ENCODE measurements at regions not wholly inside any gene's neighbourhood (a gene's known extent, or its start where the extent isn't known, plus 50 kb on each side); places are given as distances from the start of the nearest gene placed in this dataset.
"Not testable (repeated sequence)": the region's sequence is repeated elsewhere in the genome, so short reads cannot be mapped to it uniquely, and the experiment has no call there.

DNA sequence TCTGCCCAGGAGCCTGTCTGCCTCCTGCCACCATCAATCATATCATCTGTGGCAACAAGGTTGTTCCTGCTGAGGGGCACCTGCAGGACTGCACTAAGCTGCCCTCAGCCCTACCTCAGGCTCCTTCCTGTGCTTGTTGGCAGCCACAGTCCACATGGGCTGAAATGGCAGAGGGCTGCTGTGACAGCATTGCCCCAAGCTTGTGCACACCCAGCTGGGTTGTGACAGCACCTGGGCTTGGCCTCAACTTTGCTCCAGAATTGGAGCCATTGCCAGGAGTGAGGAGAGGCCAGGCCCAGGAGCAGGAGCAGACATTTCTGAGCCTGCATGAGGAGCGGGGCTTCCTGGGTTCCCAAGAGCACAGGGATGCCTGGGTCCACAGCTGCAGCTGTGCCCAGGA is 340.9 kb upstream of the CHRM2 start:
- no peak for DNase-seq

- DNase-seq, result no peak
These were observed 341.9 kb upstream of the CHRM2 start for GRCh38 chr7:136526408-136527105.

DNA sequence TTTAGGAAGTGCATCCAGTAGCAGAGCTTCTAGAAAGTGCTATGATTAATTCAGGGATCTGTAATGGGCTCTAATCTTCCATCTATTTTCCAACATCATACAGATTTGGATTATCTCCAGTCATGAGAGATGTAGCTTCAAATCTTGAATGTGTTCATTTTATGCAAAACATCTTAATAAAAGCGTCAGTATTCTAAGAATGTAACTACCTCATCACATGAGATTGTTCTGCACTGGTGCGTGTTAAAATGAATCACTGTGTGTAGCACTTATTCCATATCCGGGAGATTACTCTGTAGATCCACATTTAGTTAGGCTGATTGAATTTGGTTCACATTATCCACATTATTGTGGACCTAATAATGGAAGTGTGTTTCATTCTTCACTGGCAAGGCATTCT is 344.9 kb upstream of the CHRM2 start:
- no peak for DNase-seq

GRCh38 chr7:136517971-136518370 is 350.5 kb upstream of the CHRM2 start:
- DNase-seq, result peak; percentile 17

- DNase-seq, result no peak
These were observed 353.7 kb upstream of the CHRM2 start for GRCh38 chr7:136514776-136515175.

DNA sequence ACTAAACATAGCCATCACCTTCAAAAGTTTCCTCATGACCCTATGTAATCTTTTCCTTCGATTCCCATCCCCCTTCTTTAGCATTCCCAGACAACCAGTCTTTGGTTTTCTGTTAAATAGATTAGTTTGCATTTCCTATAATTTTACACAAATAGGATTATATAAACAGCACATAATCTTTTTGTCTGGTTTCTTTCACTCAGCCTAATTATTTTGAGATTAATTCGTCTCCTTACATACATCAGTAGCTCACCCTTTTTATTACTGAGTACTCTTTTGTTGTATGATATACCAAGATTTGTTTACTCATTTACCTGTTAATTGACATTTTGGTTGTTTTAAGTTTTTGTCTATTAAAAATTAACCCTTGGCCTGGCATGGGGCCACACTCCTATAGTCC is 354.7 kb upstream of the CHRM2 start:
- DNase-seq, result peak; percentile 10

DNA sequence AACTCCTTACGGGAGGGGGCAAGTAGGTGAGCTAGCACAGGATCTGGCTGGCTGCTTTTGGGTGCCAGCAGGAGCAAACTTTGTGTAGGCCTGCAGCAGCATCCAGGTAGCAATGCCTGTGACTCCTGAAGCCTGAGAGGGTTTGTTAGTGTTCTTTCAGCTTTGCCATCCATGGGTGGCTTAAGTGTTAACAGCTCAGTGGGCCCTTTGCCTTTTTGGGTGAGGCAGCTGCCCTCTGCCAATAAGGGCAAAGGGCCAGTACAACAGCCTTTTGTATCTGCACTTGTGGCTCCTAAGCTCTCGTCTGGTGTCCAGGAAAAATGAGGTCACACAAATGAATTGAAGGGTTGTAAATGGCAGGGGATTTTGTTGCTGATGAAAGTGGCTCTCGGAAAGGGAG is 359.0 kb upstream of the CHRM2 start:
- no peak for DNase-seq

DNA sequence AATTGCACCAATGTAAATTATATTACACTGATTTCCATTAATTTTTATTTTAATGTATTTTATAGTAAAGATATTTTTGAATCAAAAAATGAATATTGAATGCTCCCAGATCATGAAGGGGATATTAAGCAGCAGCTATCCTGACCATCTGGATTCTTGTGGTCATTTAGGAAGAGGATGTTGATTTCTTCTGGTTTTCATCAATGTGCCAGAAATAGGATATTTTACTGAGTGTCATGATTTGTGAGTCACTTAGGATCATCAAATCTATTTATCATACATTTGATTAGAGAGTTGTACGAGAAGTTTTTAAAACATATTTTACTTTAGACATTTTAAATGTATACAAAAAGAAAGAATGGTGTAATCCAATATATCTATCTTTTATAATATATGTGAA is 366.3 kb upstream of the CHRM2 start:
- no peak for DNase-seq

DNA sequence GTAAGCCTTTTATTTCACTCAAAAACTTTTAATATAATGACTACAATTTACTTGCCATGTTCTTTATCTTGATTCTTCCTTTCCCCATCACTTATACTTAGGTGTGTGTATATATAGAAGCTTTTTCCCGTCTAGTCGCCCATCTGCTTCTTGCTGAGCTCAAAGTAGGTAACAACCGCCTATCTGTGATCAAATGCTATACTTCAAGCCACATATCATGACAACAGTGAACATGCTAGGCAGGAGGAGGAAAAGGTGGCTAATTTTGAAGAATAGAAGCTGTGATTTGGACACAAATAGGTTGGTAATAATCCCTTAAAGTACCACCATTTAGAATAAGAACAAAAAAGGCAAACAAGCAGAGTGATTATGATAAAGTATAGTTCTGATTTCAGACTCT is 367.3 kb upstream of the CHRM2 start:
- no peak for DNase-seq

DNA sequence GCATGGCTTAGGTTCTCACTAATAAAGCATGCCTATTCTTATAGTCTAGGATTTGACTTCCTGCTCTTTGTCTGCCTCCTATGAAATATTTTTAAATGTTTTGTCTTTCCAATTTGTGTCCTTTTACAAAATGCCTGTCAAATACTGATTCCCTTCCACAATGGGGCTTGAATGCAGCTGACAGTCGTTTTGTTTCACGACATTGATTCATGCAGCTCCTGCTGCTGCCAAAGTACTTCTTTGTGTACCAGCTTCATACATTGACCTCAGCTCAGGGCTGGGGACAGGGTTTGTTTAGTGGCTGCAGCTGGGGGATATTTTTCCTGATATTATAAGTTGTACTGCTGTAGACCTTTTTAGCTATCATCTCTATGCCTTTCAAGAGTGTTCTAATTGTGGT is 371.9 kb upstream of the CHRM2 start:
- no peak for DNase-seq

DNA sequence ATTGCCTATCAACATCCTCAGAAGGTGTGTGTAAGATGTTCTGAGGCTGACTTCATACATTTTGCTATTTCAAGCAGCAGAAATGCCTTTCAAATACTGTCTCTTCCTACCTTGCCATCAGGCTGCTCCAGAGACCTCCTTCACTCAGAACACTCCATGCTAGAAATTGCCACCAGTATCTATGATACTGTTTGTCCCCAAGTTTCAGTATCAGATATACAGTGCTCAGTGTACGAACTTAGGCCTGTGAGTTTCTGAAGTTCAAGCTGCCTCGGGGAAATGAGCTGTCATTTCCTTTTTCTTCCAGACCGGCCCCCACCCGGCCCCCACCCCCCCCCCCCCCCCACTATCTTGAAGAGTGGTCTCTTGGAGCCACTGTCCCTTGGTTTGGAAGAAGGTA is 373.4 kb upstream of the CHRM2 start:
- DNase-seq, result no peak

GRCh38 chr7:136492366-136492765 is 376.1 kb upstream of the CHRM2 start:
- no peak for DNase-seq

DNA sequence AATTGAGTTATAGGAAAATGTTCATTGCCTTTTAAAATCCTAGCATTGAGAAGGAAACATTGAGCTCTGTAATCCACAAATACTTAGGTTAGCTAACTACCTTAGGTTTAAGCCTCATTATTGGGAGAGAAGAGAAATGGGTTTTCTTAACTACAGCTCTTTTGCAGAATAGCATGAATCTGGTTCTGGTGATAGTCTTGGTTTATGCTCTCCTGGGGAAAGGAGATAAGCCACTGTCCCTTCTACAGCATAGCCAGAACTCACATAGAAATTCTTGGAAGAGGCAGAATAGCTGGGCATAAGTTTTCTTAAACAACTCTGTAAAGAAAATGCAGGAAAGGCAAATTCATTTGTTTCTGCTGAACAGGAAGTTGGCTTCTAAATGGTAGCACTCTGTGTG is 378.6 kb upstream of the CHRM2 start:
- no peak for DNase-seq

DNA sequence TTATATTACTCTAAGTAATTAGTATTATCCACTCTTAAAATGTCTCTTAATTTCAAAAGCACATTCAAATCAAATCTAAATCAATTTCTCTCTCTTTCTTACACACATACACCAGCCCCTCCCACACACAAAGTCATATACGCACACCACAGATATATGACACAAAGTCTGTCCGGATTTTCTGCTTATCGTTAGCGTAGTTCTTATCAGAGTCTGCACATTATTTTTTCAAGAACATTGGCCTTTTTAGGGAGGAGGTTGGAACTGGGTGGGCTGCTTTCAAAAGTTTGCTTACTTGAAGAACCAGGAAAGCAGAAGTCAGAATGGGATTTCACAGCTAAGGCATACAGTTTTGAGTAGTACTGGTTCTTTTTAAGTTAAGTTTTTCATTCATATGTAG is 387.6 kb upstream of the CHRM2 start:
- DNase-seq, result no peak

DNA sequence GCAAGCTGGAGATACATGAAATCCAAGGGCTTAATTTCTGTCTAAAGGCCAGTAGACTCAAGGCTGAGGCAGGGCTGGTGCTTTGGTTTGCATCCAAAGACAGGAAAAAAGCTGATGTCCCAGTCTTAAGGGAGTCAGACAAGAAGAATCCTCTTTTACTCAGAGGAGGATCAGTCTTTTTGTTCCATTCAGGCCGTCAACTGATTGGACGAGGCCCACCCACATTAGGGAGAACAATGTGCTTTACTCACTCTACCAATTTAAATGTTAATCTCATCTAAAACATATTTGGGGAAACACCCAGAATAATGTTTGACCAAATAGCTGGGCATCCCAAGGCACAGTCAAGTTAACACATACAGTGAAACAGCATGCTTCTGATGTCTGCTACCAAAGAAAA is 388.5 kb upstream of the CHRM2 start:
- no peak for DNase-seq

DNA sequence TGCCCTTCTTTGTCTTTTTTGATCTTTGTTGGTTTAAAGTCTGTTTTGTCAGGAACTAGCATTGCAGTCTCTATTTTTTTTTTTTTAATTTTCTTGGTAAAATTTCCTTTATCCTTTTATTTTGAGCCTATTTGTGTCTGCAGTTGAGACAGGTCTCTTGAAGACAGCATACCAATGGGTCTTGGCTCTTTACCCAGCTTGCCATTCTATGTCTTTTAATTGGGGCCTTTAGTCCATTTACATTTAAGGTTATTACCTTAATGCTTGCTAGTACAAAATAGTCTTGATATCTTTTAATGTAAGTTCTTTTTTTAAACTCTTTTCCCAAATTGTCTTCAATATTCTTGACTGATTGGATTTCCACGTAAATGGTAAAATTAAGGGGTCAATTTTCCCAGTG is 398.3 kb upstream of the CHRM2 start:
- DNase-seq, result no peak

DNA sequence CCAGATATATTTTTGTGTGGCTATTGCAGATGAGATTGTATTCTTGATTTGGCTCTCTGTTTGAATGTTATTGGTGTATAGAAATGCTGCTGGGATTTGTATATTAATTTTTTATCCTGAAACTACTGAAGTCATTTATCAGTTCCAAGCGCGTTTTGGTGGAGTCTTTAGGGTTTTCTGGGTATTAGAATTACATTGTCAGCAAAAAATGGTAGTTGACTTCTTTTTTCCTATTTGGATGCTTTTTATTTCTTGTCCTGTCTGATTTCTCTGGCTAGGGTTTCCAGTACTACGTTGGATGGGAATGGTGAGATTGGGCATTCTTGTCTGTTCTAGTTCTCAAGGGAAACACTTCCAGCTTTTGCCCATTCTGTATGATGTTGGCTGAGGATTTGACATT is 415.5 kb upstream of the CHRM2 start:
- no peak for DNase-seq

GRCh38 chr7:136446751-136447150 is 421.7 kb upstream of the CHRM2 start:
- no peak for DNase-seq

- no peak for DNase-seq
These were observed 426.6 kb upstream of the CHRM2 start for GRCh38 chr7:136441835-136442234.

GRCh38 chr7:136431736-136432135 is 436.7 kb upstream of the CHRM2 start:
- not testable (repeated sequence) for DNase-seq

- no peak for DNase-seq
These were observed 444.4 kb upstream of the CHRM2 start for GRCh38 chr7:136424058-136424457.

DNA sequence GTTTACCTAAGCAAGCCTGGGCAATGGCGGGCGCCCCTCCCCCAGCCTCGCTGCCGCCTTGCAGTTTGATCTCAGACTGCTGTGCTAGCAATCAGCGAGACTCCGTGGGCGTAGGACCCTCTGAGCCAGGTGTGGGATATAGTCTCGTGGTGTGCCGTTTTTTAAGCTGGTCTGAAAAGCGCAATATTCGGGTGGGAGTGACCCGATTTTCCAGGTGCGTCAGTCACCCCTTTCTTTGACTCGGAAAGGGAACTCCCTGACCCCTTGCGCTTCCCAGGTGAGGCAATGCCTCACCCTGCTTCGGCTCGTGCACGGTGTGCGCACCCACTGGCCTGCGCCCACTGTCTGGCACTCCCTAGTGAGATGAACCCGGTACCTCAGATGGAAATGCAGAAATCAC is 442.6 kb upstream of the MTPN start:
- DNase-seq, result not testable (repeated sequence)

- no peak for DNase-seq
These were observed 435.8 kb upstream of the MTPN start for GRCh38 chr7:136412952-136413351.

DNA sequence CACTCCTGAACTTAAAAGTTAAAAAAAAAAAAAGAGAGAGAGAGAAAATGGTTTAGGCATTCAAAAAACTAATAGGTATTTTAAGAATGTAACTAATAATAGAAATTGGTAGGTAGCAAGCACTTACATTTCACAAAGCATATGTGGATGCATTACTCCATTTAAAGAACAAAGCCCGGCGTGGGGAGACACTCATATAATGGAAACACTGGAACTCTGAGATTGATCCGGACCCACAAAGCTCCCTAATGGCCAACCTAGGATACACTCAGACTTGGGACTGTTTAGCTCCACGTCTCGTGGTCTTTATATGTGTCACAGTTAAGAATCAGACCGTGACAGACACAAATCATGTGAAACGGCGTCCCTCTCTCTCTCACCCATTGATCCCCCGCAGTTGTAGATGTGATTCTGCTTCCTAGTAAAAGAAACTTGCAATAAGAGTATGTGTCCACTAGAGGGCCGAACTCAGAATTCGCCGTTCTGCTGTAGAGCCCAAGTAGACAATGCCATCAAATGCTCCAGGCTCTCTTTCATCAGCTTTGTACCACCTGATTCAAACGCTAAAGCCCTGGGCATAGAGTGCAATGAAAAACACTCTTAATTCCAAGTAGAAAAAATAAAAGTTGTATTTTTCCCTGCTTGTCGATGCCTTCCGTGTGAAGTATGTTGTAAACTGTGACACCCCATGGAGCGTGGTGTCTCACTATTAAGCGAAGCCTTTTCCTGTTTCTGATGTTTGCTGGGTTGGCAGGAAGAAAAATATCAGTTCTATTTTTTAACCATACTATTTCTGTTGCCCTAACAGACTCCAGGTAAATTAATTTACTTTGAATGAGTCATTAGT is 429.0 kb upstream of the MTPN start:
- DNase-seq, result peak; percentile 84

GRCh38 chr7:136403591-136403990 is 426.4 kb upstream of the MTPN start:
- DNase-seq, result peak; percentile 4
